GM21737 (cell line): ENCODE measurements at regions not wholly inside any gene's neighbourhood (a gene's known extent, or its start where the extent isn't known, plus 50 kb on each side); places are given as distances from the start of the nearest gene placed in this dataset.
"Not testable (repeated sequence)": the region's sequence is repeated elsewhere in the genome, so short reads cannot be mapped to it uniquely, and the experiment has no call there.

Experiments used
- ATAC-seq: cut with Tn5 transposase; IDR thresholded peaks from one replicate; pipeline ENCODE4 v1.9.1; 2021; ENCODE audit warnings: mild to moderate bottlenecking, moderate library complexity; ENCODE audit not compliant: unreplicated experiment

DNA sequence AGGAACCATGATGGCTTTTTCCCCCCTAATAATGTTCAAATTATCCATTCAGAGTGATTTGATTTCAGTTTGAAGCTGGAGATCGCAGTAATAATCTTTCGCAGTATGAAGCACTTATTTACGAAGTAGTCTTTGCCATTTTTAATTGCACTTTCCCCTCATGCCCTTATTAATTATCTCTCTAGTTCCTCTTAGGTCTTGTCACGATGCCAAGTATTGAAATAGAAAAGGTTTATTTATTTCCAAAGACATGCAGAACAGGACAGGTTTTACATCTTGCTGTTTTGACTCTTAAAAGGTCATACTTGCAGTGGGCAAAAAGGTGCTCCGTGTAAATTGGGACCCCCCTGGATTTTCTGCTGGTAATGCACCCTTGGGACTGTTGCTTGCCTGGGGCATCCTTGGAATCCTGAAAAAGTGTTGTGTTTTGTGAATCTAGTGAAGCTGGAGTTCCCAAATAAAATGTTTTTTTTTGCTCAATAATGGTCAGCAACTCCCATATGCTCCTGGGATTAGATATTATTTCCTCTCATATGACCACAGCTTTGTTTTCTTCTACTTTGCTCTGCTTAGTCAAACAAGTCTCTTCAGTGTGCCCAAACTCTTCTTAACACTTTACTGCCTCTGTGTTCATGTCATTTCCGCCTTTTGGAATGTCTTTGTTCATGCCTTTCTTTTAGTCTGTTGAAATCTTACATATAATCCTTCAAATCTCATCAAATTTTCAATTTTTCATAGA lies 278.3 kb downstream of the TMEM38B start:
- ATAC-seq, result no peak

DNA sequence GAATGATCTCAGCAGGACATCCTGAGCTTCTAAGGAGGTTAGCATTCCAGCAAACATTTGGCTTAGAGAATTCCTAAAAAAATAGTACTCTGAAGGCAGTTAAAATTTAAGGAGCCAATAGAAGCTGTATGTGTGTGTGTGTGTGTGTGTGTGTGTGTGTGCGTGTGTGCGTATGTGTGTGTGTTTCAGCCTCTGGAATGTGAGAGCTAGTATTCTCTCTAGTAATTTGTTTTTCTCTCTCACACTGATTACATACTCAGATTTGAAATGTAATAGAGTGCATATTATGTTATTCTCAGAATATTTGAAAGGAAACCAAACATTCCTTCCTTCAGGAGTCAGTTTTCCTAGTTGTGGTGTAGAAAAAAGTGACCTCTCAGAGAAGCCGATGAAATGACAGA lies 279.6 kb downstream of the TMEM38B start:
- ATAC-seq, result no peak

DNA sequence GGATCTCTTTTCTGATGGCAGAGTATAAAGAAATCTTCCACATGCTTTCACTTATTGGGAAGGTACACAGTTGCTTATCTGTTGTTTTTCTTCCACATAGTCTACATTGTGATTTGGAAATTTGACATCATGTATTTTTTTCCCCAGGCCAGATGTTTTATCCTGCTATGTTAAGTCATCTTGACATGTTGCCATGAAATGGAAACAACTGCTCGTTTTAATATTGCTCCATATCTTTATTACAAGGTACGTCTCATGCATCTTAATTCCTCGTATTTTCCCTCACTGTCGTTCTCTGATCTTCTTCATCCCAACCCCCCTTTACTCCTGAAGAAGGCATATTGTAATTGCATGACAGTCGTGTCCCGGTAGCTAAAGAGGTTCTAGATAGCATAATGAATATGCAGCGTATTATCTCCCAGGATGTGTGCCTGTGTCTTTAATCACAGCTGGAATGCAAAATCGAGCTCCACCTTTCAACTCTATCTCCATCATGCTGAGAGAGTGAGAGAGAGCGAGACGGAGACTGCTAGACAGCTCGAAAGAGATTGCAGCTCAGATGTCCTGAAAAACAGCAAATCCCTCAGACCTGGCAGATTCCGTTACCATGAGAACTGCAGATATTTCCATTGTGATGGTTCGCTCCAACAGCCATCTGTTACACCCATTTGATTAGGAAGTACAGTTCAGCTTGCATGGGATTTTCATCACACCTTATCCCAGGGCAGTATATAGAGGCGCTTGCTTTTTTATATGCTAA lies 281.7 kb downstream of the TMEM38B start:
- no peak for ATAC-seq

DNA sequence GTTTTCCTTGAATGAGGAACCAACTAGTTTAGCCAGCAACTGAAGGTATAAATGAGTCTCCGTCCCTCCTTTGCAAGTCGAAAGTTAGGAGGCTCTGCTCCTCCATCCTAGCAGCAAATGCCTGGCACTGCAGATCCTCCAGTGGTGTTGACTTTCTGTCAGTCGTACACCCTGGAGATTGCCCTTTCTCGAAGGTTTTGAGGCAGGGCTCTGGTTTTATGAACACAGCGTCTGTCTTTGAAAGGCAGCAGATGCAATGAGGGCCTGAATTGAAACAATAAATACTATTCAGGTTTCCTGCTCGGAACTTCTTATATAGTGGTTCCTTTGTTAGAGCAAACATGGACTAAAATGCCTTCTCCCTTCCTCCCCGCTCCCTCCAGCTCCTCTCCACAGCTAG lies 284.0 kb downstream of the TMEM38B start:
- no peak for ATAC-seq

DNA sequence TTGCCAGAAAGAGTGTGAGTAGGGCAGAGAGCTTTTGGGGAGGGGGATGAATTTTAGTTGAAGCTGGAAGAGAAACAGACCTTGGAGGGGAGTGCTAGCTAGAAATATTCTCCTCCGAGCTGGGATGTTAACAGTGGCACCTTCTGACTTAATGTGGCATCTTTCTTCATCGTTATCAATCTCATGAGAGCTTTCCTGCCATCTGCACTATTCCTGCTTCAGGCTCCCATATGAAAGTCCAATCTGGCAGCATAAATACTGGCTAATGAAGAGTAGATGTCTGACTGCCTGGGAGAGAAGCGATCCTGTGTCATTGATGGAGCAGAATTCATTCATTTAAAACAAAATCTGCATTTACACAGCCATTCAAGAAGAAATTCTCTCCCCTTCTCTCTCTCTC lies 284.5 kb downstream of the TMEM38B start:
- ATAC-seq, result no peak

DNA sequence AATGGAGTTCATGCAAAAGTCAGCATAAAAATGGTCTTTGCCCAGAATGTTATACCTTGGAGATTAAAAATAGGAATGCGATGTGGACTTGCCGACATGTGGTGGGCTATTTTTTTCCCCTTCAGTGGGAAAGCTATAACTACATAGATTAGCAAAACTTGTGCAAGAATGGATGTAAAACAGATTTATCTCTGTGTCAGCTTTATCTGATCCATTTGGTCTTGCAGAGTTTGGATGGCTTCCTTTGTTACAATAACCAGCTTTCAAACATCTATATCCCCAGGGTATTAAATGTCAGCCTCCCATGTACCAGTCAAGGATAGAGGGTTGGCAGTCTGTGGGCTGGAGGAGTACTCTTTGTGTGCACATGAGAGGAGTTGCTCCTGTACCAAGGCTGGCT lies 284.9 kb downstream of the TMEM38B start:
- ATAC-seq, result no peak

DNA sequence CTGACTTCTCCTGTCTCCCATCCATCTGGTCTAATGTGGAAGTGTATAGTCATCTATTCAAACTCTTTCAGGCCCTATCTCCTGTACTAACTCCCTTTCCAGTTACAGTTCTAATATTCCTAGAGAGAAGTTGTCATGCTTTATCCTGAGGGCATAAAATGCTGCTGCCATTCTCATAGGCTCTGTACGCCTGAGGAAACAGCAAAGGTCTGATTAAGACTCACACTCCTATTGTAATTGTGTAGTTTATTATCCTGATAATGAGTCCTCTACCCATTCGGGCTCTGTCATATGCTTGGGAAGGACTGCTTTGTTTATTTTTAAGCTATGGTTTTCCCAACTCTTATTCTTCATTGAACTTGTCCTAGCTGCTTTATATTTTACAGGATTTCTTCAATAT lies 290.4 kb downstream of the TMEM38B start:
- ATAC-seq, result no peak

DNA sequence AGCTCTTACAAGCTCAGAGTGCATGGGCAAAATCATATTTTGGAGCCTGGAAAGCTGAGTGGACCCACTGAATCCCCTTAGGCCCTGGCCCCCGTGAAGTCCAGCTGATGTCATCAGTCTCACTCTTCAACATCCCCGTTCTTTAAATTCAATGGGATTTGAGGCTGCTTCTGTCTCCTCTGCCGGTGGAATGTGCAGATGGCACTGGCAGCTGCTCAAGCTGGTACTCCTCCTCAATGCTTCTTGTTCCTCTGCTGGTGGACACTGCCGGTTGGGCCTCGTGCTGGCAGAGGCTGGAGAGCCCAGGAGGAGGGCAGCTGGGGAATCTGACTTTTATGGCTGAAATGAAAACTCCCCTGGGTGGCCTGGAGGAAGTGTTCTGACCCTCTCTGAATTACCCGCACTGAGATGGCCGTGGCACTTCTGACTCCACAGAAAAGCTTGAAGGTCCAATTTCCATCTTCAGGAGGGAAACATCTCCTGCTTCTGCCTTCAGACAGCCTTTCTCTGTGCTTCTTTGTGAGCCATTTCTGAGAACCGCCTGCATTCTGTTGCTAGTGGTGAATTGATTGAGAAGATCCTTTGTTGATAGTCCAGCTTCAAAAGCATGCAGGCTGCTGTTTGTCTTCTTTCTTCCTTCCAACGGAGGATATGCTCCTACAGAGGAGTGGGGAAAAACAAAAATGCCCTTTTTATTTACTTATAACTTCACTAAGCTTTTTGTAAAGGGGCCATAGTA lies 298.9 kb downstream of the TMEM38B start:
- ATAC-seq, result no peak

DNA sequence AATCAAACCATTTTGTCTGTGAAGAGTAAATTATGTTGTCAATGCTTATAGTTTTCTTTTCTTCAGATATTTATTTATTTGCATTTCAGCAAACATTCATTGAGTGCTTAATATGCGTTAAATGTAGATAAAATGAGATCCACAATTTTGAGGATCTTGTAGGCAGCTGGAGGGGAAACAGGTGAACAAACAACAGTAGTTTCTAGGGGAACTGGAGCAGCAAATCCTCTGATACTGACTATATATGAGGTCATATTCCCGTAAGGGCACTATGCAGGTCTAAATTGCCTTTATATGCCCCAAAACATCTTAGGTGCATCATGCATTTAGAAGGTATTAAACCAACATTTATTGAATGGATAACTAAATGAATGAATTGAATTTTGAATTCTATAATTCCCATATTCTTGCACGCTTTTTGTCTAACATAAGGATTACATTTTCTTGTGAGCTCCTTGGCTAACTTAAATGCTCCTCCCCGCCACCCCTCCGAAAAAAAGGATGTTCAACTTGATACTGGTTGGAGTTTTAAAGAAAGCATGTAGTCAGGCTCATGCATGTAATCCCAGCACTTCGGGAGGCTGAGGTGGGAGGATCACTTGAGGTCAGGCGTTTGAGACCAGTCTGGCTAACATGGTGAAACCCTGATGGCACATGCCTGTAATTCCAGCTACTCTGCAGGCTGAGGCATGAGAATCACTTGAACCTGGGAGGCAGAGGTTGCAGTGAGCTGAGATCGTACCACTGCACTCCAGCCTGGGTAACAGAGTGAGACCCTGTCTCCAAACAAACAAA lies 299.8 kb downstream of the TMEM38B start:
- ATAC-seq, result no peak

DNA sequence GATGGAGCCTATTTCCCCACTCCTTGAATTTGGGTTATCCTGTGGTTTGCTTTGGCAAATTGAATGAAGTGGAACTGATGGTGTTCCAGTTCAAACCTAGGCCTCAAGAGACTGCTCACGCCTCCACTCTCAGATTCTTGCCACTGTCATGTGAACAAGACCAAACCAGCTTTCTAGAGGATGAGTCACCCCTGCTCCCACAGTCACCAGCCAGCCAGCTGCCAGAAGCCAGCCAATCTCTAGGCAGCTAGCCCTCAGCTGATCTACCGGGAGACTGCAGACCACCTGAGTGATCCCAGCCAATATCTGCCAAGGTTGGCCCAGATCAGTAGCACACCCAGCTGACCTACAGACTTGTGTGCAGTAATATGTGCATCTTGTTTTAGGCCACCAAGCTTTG lies 300.6 kb downstream of the TMEM38B start:
- no peak for ATAC-seq

DNA sequence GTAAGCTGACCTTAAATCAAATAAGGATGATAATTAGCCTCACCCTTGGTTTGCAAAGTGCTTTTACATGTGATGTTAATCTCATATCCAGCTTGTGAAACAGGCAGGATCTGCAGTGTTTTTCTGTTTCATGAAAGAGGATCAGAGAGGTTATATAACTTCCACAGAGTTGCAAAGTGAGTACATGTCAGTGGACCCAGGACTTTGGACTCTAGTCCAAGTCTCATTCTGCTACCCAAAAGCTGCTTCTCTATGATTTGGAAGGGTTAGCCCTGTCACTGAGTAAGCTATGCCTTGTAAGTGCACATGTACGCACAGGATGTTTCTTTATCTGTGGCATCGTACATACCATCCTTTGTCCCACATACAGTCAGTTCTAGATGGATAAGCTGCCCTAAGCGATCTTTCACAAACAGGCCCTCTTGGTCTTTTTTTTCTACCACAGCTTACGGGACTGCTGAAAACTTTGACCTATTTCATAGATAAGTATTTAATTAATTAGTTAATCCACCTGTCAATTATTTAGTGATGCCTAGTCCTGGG lies 322.9 kb downstream of the TMEM38B start:
- ATAC-seq, result no peak

DNA sequence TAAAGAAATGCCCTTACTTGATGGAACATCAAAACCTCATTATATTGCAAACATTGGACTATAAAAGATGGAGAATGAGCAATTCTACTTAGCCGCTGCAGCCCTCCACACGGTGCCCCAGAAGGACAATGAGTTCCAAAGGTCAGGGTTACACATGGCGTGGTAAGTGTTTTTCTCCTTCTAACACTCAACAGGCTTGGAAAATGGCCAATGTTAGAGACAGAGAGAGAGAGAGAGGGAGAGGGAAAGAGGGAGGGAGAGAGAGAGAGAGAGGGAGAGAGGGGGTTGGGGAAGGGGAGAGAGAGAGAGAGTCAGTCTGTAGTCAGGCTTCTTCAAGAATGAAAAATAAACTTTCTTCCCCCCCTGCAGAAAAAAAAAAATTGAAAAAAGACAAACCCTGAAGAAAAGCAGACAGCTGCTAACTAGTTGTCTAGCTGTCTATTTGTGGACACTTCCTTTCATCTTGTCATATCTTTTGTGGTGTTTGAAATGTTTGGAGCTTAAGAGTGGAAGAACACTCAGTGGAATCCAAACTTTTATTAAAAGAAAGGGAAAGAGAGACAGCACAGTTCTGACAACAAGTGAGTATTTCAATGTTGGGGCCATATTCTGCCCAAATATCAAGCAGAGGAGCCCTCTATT lies 324.8 kb downstream of the TMEM38B start:
- ATAC-seq, result no peak

DNA sequence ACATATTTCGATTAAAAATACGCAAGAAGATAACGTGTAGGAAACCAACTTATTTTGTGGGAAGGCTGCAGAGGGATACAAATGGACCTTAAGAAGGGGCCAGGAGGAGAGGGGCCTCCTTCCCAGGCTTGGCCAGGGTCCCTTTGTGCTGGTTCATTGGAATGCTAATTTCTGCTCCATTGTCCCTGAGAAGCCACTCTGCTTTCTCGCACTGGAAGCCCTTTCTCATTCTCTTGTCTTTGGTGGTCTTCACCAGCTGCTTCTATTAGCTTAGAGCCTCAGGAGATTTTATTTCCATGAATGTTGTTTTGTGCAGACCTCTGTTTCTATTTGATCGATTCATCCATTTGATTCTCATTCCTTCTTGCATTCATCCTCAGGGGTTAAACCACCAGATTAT lies 325.4 kb downstream of the TMEM38B start:
- no peak for ATAC-seq

DNA sequence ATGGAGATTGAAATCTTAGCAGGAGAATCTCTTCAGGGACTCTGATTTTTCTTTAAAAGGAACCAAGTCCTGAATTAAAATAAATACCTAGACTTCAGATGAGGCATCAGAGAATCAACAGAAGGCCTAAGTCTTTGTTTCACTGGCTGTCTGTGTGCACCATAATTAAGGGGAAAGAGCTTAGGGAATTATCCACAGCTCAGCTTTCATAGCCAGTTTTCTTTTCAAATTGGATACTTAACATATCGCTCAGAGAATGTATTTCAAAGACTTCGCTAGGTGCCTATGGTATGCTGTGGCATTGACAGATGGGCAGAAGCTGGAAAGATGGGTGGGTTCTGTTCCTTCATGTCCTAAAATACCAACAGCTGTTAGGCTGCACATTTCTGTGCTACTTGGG lies 325.8 kb downstream of the TMEM38B start:
- no peak for ATAC-seq

DNA sequence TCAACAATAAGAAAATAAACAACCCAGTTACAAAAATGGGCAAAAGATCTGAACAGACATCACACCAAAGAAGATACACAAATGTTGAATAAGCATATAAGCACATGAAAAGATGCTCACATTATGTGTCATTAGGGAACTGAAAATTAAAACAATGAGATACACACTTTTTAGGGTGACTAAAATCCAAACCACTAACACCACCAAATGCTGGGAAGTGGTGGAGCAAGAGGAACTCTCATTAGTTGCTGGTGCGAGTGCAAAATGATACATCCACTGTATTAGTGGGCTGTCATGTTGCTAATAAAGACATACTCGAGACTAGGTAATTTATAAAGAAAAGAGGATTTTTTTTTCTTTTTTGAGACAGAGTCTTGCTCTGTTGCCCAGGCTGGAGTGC lies 329.1 kb downstream of the TMEM38B start:
- ATAC-seq, result no peak

DNA sequence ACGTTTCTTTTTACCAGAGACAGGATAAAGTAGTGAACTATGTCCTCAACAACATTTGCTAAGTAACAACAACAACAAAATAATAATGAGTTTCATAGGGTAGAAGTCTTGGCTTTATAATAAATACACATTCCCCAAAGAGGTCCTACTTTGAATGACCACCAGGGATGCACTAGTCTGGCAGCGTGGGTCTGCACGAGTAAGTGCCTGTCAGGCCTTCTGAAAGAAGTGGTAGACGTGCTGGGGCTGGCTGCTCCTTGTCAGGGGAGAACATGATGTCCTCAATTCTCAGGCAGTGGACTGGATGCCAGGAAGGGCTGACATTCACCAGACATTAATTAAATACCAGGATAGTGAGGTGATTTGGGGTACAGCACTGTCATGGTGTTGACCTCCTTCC lies 331.1 kb downstream of the TMEM38B start:
- no peak for ATAC-seq

DNA sequence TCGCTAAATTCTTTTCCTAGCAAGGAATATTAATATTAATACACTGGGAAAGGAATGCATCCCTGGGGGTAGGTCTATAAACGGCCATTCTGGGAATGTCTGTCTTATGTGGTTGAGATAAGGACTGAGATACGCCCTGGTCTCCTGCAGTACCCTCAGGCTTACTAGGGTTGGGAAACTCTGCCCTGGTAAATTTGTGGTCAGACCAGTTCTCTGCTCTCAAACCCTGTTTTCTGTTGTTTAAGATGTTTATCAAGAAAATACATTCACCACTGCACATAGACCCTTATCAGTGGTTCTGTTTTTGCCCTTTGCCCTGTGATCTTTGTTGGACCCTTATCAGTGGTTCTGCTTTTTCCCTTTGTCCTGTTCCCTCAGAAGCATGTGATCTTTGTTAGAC lies 335.8 kb downstream of the TMEM38B start:
- ATAC-seq, result not testable (repeated sequence)

DNA sequence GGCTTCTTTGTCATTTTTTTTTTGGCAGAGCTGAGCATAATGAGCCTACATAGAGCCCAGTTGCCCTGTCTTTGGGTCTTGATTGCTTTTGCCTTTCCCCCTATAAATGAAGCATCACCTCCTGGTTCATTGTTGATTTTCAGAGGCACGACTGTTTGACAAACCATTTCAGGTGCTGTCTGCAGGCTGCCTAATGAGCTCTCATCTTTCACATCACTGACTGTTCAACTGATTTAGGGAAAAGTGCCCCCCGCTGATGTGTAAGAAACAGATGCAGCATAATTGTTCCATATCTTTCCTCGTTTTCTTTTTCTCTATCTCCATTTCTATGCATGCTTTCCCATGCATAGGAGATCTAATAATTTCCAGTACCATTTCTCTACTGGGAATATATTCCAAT lies 338.6 kb downstream of the TMEM38B start:
- ATAC-seq, result no peak

DNA sequence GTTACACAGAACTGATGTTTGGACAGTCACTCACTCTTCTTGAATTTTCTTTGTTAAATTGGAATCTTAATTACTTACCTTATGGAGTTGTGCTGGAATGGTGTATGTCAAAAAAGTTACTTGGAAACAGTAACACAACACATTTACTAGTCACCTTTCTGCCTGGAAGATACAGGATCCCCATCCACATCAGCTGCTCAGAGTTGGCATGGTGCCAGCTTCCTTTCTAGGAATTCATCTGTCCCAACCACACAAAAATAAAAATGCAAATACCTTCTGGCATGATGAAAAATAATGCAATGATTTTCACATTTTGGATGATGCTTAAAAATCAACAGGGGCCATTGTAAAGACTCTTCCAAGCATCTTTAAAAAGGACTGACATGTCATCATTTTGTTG lies 341.5 kb downstream of the TMEM38B start:
- no peak for ATAC-seq

DNA sequence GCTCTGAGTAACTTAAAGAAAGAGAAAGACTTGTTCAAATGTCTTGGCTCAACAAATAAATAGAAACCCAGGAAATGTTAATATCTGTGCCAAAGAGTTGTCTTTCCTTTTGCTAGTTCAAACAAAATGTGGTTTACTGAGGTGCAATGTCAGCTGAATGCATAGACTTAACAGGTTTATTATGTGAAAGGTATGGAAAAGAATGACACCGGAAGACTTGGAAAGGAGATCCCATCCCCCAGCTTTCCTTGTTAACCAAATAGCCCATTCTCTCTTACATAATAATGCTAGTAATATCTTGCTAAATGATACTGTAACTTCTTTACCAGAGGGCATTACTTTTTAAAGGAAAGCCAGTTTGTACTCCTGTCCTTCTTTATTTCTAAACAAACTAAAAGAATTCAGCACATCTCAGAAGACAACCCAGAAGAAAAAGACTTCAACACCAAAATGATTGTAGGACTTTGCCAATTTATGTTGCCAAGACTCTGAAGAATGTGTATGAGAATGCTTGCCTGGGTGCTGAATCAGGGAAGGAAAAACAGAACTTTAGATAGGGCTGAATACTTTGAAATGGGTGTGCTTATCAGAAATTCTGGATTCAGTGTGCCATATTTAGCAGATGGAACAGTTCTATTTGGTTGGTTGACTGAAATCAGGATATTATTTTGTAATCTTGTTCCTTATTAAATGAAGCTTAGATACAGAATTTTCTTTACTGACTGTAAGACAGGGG lies 344.1 kb downstream of the TMEM38B start:
- no peak for ATAC-seq
